Activated naive CD4-positive, alpha-beta T cell treated with anti-CD3 and anti-CD28 coated beads, Interleukin-2, amount 50 U/mL, for 24 hours (primary cell): ENCODE measurements at regions not wholly inside any gene's neighbourhood (a gene's known extent, or its start where the extent isn't known, plus 50 kb on each side); places are given as distances from the start of the nearest gene placed in this dataset.
"Not testable (repeated sequence)": the region's sequence is repeated elsewhere in the genome, so short reads cannot be mapped to it uniquely, and the experiment has no call there.

Source experiments
- H3K27ac Mint-ChIP-seq: one replicate; pipeline ENCODE4 v1.8.0; 2021; ENCODE audit warnings: mild to moderate bottlenecking, mixed read lengths
- H3K27me3 Mint-ChIP-seq: one replicate; pipeline ENCODE4 v1.8.0; 2021; ENCODE audit warnings: mixed read lengths
- H3K36me3 Mint-ChIP-seq: one replicate; pipeline ENCODE4 v1.8.0; 2021; ENCODE audit warnings: mixed read lengths
- H3K4me1 Mint-ChIP-seq: one replicate; pipeline ENCODE4 v1.8.0; 2021; ENCODE audit warnings: mixed read lengths
- H3K4me3 Mint-ChIP-seq: one replicate; pipeline ENCODE4 v1.8.0; 2021; ENCODE audit warnings: mild to moderate bottlenecking, mixed read lengths
- H3K9me3 Mint-ChIP-seq: one replicate; pipeline ENCODE4 v1.8.0; 2021; ENCODE audit warnings: mixed read lengths

GRCh38 chr10:57338823-57339558 is 928.7 kb downstream of the IPMK start:
- Mint-ChIP-seq H3K36me3 (no peaks in the 10 kb centered on the region), H3K4me1 (no peaks in the 10 kb centered on the region), H3K9me3 (no peaks in the 10 kb centered on the region), H3K4me3 (no peak overlapping the region), H3K27me3 (no peaks in the 10 kb centered on the region), H3K27ac (no peak overlapping the region)

GRCh38 chr10:57336865-57337264 is 930.8 kb downstream of the IPMK start:
- H3K36me3 Mint-ChIP-seq = no peaks in the 10 kb centered on the region
- no peak overlapping the region for H3K4me3 Mint-ChIP-seq
- no peaks in the 10 kb centered on the region for H3K4me1 Mint-ChIP-seq
- H3K27ac Mint-ChIP-seq = no peak overlapping the region
- no peaks in the 10 kb centered on the region for H3K27me3 Mint-ChIP-seq
- no peaks in the 10 kb centered on the region for H3K9me3 Mint-ChIP-seq

- H3K4me3 Mint-ChIP-seq = no peak overlapping the region
- no peak overlapping the region for H3K27ac Mint-ChIP-seq
- H3K4me1 Mint-ChIP-seq = no peaks in the 10 kb centered on the region
- no peaks in the 10 kb centered on the region for H3K9me3 Mint-ChIP-seq
- no peaks in the 10 kb centered on the region for H3K27me3 Mint-ChIP-seq
- no peaks in the 10 kb centered on the region for H3K36me3 Mint-ChIP-seq
Observed at GRCh38 chr10:57336341-57336740, 931.4 kb downstream of the IPMK start.

- H3K36me3 Mint-ChIP-seq = no peaks in the 10 kb centered on the region
- no peak overlapping the region for H3K27ac Mint-ChIP-seq
- H3K9me3 Mint-ChIP-seq = no peaks in the 10 kb centered on the region
- H3K27me3 Mint-ChIP-seq = no peaks in the 10 kb centered on the region
- no peak overlapping the region for H3K4me3 Mint-ChIP-seq
- H3K4me1 Mint-ChIP-seq = no peaks in the 10 kb centered on the region
Observed at GRCh38 chr10:57334523-57334922, 933.2 kb downstream of the IPMK start.

GRCh38 chr10:57333880-57334279 is 933.8 kb downstream of the IPMK start:
- H3K4me3 Mint-ChIP-seq = no peak overlapping the region
- H3K27me3 Mint-ChIP-seq = no peaks in the 10 kb centered on the region
- H3K27ac Mint-ChIP-seq = no peak overlapping the region
- no peaks in the 10 kb centered on the region for H3K9me3 Mint-ChIP-seq
- no peaks in the 10 kb centered on the region for H3K4me1 Mint-ChIP-seq
- no peaks in the 10 kb centered on the region for H3K36me3 Mint-ChIP-seq

GRCh38 chr10:57321400-57321854 is 946.3 kb downstream of the IPMK start:
- H3K4me1 Mint-ChIP-seq, H3K27me3 Mint-ChIP-seq, H3K4me3 Mint-ChIP-seq, H3K9me3 Mint-ChIP-seq, H3K27ac Mint-ChIP-seq, H3K36me3 Mint-ChIP-seq: not testable (repeated sequence)

GRCh38 chr10:57320416-57320815 is 947.3 kb downstream of the IPMK start:
- no peaks in the 10 kb centered on the region for H3K9me3 Mint-ChIP-seq
- H3K36me3 Mint-ChIP-seq = no peaks in the 10 kb centered on the region
- no peaks in the 10 kb centered on the region for H3K27me3 Mint-ChIP-seq
- H3K4me1 Mint-ChIP-seq = no peaks in the 10 kb centered on the region
- H3K4me3 Mint-ChIP-seq = no peak overlapping the region
- H3K27ac Mint-ChIP-seq = no peak overlapping the region

- Mint-ChIP-seq H3K36me3 (no peaks in the 10 kb centered on the region), H3K4me1 (no peaks in the 10 kb centered on the region), H3K27me3 (no peaks in the 10 kb centered on the region), H3K4me3 (no peak overlapping the region), H3K27ac (no peak overlapping the region), H3K9me3 (no peaks in the 10 kb centered on the region)
Observed at GRCh38 chr10:57314046-57314445, 953.0 kb upstream of the ZWINT start.

- no peak overlapping the region for H3K27ac Mint-ChIP-seq
- no peaks in the 10 kb centered on the region for H3K9me3 Mint-ChIP-seq
- H3K4me3 Mint-ChIP-seq = no peak overlapping the region
- H3K36me3 Mint-ChIP-seq = no peaks in the 10 kb centered on the region
- H3K4me1 Mint-ChIP-seq = no peaks in the 10 kb centered on the region
- H3K27me3 Mint-ChIP-seq = no peaks in the 10 kb centered on the region
Observed at GRCh38 chr10:57303566-57303965, 942.5 kb upstream of the ZWINT start.

GRCh38 chr10:57300718-57301117 is 939.7 kb upstream of the ZWINT start:
- Mint-ChIP-seq H3K27ac (no peak overlapping the region), H3K4me1 (no peaks in the 10 kb centered on the region)

GRCh38 chr10:57294698-57295097 is 933.6 kb upstream of the ZWINT start:
- Mint-ChIP-seq H3K27me3 (no peaks in the 10 kb centered on the region), H3K36me3 (no peaks in the 10 kb centered on the region), H3K27ac (no peak overlapping the region), H3K9me3 (no peaks in the 10 kb centered on the region), H3K4me3 (no peak overlapping the region), H3K4me1 (no peaks in the 10 kb centered on the region)

More at GRCh38 chr10:57300718-57301117, 939.7 kb upstream of the ZWINT start:
- no peaks in the 10 kb centered on the region for H3K9me3 Mint-ChIP-seq
- H3K4me3 Mint-ChIP-seq = no peak overlapping the region
- no peaks in the 10 kb centered on the region for H3K27me3 Mint-ChIP-seq
- H3K36me3 Mint-ChIP-seq = no peaks in the 10 kb centered on the region

- H3K27me3 Mint-ChIP-seq = no peaks in the 10 kb centered on the region
- H3K9me3 Mint-ChIP-seq = peaks cover 6% of the 10 kb centered on the region
- no peaks in the 10 kb centered on the region for H3K36me3 Mint-ChIP-seq
- H3K27ac Mint-ChIP-seq = no peak overlapping the region
- H3K4me3 Mint-ChIP-seq = no peak overlapping the region
- no peaks in the 10 kb centered on the region for H3K4me1 Mint-ChIP-seq
Observed at GRCh38 chr10:57288754-57289153, 927.7 kb upstream of the ZWINT start.

- peaks cover 5% of the 10 kb centered on the region for H3K9me3 Mint-ChIP-seq
- H3K4me3 Mint-ChIP-seq = no peak overlapping the region
- no peak overlapping the region for H3K27ac Mint-ChIP-seq
- no peaks in the 10 kb centered on the region for H3K4me1 Mint-ChIP-seq
- no peaks in the 10 kb centered on the region for H3K27me3 Mint-ChIP-seq
- H3K36me3 Mint-ChIP-seq = no peaks in the 10 kb centered on the region
Observed at GRCh38 chr10:57262892-57263291, 901.8 kb upstream of the ZWINT start.

GRCh38 chr10:57260175-57260574 is 899.1 kb upstream of the ZWINT start:
- Mint-ChIP-seq H3K36me3 (no peaks in the 10 kb centered on the region), H3K4me3 (no peak overlapping the region), H3K9me3 (peaks cover 12% of the 10 kb centered on the region), H3K27ac (no peak overlapping the region), H3K4me1 (no peaks in the 10 kb centered on the region), H3K27me3 (no peaks in the 10 kb centered on the region)

- Mint-ChIP-seq H3K36me3 (no peaks in the 10 kb centered on the region), H3K4me1 (no peaks in the 10 kb centered on the region), H3K27me3 (no peaks in the 10 kb centered on the region), H3K27ac (no peak overlapping the region), H3K9me3 (peaks cover 5% of the 10 kb centered on the region), H3K4me3 (no peak overlapping the region)
Observed at GRCh38 chr10:57249615-57250281, 888.7 kb upstream of the ZWINT start.

GRCh38 chr10:57247271-57247670 is 886.2 kb upstream of the ZWINT start:
- Mint-ChIP-seq H3K9me3 (peaks cover 5% of the 10 kb centered on the region), H3K4me1 (no peaks in the 10 kb centered on the region), H3K27me3 (no peaks in the 10 kb centered on the region), H3K27ac (no peak overlapping the region), H3K36me3 (no peaks in the 10 kb centered on the region), H3K4me3 (no peak overlapping the region)
